RPMI8226 (cell line): ENCODE measurements at regions not wholly inside any gene's neighbourhood (a gene's known extent, or its start where the extent isn't known, plus 50 kb on each side); places are given as distances from the start of the nearest gene placed in this dataset.

Source experiments
- DNase-seq: peaks from one replicate; pipeline ENCODE4 v3.0.0-alpha.2; 2015

DNA sequence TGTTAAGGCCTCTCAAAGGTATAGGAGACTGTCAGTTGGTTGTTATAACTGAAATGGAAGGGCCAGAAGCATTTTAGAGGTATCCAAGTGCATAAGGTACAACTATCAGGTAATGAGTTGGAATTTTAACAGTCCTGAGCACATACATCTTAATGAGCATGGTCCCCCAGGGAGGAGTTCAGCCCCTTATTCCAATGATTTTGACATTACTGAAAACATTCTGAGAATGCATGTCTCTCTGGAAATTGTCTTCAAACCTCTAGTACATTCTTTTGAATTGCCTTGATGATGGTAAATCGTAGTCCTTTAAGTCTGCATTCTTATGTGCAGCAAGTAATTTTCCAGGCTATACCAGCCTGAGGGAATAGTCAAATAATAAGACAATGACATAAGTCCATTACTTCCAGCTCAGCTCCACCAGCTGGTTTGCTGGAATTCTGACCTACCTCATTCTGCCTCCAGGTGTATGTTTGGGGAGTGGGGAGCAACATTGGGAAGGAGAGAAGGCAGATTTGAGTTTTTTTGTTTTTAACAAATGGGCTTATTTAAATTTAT lies 239.2 kb downstream of the MSRB3 start:
- DNase-seq, result no peak

DNA sequence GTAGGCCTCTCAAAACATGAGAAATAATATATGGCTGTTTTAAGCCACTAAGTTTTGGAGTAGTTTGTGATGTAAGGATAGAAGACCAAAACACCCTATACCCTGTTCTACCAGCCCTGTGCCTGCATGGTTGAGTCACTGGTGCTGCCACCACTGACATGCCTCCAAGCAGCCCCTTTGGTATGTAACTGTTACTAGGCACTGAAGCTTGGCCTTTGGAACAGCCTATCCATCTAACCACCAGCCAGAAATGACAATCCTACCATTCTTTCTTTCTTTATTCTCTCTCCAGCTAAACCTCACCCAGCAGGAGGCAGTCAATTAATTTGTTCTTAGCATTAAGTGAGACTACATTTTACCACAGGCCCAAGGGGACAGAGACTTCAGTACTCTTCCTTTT lies 240.3 kb downstream of the MSRB3 start:
- no peak for DNase-seq

DNA sequence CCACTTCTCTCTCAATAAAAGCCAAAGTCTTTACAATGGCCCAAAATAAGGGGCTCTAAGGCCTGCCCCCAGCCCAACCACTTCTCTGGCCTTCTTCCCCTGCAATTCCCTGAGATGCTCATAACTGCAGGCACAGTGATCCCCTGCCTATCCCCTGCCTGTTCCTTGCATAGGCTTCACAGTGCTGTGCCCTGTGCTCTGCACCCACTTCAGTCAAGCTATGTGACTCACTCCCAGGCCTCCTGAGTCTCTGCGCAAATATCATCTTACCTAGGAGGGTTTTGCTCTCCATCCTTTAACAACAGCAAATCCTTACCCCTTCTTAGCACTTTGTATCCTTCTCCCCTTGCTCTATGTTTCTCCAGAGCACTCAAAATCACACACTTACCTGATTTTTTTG lies 242.2 kb downstream of the MSRB3 start:
- no peak for DNase-seq

DNA sequence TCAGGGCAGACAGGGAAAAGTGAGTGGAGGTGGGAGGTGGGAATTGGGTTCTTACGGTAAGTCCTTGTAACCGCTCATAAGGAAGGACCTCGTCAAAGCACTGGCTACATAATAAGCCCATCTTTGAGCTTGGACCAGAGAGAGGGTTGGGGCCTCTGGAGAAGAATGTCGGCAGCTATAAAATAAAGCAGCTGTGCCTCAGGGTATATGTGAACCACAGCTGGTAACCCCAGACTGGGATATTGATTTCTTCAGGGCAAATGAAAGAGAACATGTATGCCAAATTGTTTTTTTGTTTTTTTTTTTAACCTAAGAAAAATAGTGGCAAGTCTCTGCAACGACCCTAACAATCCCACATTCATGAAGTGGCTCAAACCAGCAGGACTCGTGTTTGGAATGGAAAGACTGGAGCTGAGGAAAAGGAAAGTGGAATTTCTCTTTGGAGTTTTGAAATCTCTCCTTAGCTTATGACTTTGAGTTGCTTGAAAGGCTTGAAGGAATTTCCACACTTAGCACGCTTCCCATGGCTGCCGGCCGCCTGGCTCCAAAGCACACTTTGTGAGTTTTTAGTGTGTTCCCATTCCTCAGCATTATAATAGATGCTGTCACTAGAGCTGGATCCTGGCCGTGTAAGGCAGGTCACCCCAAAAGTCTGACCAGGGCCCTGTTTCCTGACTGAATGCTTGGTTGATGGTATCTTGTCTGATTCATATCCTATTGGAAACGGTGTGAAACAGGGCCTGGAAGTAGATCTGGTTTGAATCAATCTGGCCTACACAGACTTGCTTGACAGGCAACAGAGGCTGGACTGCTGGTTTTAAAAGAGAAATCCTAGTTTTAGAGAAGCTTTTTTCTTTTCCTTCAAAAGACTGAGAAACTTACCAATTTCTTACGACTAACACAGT lies 244.7 kb downstream of the MSRB3 start:
- DNase-seq, result no peak

DNA sequence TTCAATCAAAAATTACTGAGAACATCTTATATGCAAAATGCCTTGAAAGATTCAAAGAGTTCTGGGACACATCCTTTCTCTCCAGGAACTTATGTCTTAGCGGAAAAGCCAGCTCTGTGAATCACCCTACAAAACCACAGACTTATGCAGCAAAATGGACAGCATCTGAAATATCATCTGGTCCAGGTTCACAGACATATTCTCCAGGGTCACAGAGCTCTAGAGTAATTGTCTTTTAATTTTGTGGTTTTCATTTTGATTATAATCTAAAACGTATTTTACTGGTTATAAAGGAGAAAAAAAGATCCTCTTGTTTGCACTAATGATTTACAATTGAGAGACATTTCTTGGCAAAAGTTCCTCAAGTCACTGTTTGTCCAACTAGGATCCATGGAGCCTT lies 246.2 kb downstream of the MSRB3 start:
- DNase-seq, result no peak

DNA sequence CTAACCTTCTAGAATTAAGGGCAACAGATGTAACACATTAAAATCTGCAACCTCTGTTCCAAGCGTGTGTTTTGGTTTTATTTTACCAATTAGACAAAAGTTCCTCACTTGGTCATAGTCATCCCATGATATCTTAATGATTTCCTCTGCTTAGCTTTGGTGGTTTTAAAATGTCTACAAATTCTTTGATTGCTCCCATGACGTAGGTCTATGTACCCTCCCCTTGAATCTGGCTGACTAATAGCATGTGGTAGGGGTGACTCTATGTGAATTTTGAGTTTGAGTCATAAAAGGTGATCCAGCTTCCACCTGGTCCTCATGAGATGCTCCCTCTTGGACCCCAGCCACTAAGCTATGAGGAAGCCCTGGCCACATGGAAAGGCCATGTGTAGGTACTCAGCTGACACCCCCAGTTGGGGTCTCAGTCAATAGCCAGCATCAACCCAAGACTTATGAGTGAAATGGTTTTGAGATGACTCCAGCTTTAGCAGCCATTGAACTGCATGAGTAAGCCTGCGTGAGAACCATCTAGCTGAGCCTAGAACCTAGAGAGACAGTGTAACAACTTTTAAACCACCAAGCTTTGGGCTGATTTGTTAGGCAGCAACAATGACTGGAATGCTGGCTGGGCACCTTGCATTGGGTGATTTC lies 247.1 kb downstream of the MSRB3 start:
- DNase-seq, result no peak

DNA sequence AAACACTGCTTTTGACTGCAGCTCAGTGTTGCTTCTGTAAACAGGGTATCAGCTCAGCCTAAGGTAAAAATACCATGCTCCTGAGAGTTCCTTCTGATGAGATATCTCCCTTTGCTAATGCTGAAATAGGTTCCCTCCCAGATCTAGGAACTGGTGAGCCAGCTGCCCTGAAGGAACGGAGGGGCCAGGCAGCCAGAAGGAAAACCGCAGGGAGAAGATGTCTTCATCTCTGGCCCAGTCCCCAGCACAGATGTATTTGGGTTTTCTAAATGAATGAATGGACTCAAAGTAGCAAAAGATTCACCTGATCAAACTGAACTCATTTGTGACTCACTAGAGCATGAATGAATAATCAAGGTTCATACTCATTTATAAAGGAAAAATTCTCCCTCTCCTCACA lies 247.8 kb downstream of the MSRB3 start:
- DNase-seq, result no peak

DNA sequence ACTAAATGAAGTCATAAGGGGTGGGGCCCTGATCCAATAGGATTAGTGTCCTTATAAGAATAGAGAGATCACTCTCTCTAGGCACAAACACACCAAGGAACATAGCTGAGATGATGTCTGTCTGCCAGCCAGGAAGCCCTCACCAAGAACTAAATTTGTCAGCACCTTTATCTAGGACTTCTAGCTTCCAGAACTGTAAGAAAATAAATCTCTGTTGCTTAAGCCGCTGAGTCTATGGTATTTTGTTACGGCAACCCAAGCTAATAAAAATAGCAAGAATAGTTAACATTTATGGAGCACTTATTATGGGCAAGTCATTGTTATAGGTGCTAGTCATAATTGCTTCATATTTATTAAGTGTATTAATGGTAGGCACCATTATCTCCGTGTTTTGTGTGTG lies 249.6 kb downstream of the MSRB3 start:
- DNase-seq, result no peak

DNA sequence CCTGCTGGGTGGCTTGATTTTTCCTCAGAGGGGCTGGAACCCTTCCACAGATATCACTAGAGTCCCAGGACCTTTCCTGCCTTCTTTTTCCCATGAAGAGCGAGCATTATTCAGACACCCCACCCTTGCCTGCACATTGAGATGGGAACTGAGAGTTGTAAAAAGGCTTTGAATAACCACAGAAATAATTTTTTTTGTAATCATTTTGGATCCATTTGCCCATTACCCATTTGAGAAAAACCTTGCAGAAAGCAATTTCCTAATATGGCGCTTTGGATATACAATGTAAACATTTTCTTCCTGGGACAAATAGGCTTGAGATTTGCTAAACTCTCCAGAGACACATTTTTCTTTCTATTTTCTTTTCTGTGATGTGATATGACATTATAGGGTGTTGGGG lies 250.6 kb downstream of the MSRB3 start:
- DNase-seq, result no peak

DNA sequence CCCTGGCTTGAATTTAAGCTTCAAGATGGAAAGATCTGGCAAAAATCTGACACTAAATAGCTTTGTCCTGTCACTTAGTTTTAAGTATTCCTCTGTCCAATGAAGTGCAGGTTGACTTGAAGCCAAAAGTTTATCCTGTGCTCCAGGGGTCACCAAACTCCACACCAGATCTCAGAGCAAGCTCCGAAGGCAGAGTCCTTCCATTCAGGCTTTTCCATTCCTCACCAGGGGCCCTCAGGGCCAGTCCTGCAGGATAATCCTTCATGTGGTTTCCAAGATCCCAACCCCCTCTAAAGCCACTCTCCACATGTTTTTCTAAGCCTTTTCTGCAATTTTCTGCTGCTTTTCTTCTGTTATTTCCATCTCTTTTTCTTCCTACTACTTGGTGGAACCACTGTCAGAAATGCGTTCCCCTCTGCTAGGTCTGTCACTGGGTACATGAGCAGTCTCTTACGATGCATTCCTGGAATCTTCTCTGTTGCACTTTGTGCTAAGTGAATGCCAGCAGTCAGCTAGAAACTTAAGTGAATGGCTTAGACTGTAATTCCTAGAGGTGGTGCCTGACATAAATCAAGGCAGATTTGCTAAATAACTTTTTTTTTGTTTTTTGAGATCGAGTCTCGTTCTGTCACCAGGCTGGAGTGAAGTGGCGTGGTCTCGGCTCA lies 251.4 kb downstream of the MSRB3 start:
- no peak for DNase-seq

DNA sequence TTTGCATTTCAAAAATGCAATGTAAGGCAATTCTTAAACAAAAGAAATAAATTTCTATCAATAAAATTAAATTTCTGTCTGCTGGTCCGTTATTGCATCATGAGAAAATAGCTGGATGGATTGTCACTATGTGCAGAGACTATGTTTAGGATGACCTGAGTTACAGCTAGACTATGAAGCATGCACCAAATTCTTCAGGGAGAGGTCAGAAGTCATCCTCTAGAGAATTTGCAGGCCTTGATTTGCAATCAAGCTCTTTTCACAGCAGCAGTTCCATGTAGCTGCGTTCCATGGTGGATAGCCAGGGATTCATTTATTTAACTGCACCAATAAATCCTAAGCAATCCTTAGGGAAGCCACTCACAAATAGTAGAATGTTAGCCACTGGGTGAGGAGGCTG lies 253.7 kb downstream of the MSRB3 start:
- no peak for DNase-seq

DNA sequence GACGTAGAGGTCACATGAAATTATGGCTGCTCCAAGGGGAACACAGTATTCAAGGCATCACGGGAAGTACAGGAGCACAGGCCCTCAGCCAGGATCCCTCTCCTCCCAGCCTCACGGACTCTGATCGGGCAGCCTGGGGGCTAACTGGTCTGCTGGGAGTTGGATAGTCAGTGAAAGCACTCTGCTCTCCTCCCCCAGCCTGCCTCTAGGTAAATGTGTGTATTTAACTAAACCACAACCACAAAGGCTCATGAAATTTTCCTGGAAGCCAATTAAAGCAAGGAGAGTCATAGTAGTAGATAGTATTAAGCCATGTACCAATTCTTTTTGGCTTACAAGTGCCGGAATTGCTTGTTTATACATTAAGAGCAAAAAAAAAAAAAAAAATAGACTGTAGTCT lies 254.3 kb downstream of the MSRB3 start:
- no peak for DNase-seq

DNA sequence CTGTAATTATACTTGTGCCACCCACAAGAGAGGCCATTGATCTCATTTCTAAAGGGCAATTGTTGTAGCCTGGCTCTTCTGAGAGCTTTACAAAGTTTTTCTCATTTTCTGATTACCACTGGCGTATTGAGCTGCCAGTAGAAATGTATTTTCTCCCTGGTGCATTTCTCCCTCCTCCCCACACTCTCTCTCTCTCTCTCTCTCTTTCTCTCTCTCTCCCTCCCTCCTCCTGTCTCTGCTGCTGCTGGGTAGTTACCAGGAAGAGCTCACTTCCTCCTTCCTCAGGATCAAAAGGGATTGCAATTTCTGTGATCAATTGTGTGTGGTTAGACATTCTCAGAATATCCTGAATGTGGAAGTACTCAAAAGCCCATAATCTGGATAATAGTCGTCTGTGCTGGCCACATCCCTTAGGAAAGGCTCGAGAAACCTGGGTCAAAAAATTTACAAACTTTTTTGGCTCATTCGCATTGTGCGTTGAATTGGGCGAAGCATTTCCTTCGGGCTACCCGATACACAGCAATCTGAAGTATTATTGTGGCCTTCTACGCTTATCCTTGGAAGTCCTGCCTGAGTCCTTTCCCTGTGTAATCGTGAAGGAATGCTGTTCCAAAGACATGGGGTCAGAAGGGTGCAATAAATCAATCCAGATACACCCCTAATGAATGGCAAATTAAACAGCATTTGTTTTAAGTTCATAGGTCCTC lies 254.8 kb downstream of the MSRB3 start:
- DNase-seq, result no peak

DNA sequence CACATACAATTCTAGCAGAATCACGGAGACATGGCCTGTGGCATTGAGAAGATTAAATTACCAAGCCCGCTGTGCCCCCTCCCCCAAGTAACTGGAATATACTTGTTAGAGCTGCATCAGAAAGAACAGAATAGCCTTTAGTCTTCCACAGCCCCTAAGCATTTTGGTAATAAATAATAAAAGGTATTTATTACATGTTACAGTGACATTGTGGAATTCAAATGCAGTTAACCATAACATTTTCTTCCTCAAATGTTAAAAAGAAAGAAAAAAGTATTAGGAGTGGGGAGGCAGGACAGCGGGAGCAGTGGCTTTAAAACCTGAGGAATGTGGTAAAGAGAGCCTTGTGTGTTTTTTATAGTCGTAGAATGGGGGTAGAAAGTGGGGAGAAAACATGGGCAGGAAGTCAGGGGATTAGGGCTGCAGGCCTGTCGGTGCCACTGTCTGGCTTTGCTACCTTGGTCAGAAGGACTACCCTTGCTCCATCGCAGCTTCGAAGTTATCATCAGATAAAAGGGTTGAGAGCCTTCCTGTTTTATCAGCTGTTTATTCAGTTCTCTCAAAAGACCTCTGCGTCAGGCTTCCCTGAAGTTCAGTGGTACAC lies 255.9 kb downstream of the MSRB3 start:
- no peak for DNase-seq

DNA sequence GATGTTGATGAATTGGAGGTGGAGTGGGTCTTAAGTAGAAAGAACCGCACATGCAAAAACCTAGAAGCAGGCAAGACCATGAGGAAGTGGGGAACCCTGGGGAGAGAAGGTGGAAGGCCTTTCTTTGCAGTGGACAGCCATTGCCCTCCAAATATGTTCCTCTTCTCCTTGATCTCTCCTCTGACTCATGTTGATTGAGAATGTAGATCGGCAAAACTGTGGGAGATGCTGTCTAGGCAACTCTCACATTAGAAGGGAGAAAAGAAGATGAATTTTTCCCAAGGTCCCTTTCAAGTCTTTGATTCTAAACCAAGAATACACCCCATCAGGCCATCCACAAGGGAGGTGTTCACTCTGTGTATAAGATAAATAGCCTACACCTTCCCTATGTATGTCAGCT lies 257.5 kb downstream of the MSRB3 start:
- no peak for DNase-seq

DNA sequence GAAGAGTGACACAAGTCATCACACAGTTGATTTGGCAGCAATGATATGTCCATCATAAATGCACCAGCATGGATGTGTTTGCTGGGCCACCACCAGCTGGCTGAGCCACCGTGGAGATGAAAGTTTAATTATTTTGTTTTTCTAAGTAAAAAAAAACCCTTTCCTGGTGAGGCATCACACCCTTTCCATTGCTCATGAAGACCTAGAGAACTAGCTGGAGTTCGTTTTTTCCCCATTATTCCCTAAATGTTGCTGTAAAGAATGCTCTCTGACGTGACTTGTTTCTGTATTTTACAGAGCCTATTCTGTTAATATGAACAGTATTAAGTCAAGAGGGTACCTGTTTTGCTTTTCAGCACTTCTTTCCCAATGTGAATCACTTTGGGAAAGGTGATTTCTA lies 257.9 kb downstream of the MSRB3 start:
- no peak for DNase-seq

DNA sequence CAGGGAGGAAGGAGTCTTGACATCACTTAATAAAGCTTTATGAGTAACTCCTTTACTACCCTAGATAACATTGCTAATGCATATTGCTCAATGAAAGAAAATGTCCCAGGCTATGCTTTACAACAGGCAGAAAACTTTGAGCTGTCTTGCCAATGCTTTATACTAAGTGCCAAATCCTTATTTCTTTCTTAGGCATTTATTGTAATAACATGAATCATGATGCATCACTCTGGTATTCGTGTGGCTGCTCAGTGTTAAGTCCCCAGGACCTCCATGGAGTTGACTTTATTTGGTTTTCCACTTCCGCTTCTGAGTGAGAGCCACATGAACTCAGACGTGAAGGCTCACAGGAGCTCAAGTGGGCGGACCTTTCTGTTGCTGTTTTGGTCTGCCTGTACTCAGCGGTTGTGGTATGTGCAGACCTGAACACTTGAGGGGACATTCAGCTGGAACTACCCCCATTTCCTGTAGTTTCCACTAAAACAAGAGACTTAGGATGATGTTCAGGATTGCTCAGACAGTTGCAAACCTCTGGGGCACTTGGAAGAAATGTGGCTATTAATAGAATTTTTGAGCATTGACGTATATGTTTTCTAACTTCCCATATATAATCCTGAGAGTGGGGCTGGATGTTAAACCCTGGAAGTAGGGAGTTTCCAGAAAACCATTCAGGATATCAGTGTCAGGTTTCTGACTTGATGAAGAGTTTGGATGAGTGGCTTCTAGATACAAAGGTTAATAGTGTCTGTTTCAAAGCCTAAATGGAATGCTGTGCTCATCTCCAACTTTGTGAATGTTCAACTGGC lies 258.6 kb downstream of the MSRB3 start:
- peak; percentile 19 for DNase-seq

DNA sequence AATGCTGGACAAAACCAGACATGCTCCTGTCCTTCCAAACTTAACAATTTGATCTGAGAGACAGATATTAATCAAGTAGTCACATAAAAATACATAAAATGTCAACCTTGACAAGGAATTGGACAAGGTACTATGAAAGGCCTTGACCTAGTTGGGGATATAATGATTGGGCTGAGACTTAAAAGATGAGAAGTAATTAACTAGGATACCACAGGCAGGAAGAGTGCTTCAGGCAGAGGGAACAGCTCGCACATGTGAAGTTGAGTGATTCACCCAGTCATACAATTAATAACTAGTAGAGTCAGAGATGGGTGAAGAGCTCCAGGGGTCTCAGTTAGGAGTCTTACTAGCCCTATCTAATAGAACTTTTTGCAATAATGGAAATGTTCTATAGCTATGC lies 259.5 kb downstream of the MSRB3 start:
- DNase-seq, result no peak

DNA sequence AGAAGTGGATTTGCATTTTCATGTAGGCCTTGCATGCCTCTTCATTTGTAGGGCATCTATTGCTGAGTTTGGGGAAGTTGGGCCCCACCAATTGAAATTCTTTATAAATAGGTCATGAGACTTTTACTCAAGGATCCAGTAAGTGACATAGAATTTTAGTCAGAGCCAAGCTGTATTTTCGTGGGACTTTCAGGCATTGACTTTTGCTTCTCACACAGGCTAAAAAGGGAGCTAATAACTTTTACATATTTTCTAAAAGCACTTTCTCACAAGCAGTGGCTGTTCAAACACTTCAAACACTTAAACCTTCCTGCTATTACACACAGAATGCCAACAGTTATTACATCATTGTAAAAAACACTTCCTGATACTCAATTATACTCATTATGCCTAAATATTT lies 260.5 kb downstream of the MSRB3 start:
- DNase-seq, result no peak

DNA sequence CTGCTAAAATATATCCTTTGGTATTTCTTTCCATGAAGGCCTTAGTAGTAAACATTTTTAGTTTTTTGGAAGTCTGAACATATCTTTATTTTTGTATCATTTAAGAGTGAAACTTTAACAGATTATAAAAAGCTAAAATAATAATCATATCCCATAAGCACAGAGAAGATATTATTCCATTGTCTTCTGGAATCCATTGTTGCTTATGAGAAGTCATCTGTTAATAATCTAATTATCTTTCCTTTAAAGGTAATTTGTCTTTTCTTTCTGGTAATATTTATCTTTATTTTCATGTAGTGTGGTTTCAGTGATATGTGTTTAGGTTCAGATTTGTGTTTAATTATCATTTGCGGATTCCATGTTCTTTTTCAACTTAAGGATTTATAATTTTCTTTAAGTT lies 261.7 kb downstream of the MSRB3 start:
- no peak for DNase-seq

DNA sequence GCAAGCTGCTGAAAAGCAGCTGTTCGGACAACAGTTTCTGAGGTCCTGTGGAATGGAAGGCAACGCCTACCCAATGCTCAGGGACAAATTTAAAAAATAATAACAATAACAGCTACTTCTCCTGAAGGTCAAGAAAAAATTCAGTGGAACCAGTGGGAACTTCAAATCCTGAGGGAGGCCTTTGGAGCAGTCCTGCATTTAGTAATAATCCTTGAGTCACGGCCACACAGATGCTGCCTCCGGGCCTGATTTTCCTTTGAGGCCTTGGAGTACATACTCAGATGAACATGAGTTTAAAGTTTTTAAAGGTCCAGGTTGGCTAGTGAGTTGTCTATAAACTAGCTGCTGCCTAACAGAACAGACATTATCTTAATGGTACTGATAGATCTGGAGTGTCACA lies 268.0 kb downstream of the MSRB3 start:
- DNase-seq, result no peak
